ENCODE measurements at regions not wholly inside any gene's neighbourhood (a gene's known extent, or its start where the extent isn't known, plus 50 kb on each side); places are given as distances from the start of the nearest gene placed in this dataset.
A peak's percentile ranks its signal among the peaks of the same experiment; 100 is the strongest.
"Not testable (repeated sequence)": the region's sequence is repeated elsewhere in the genome, so short reads cannot be mapped to it uniquely, and the experiment has no call there.

DNA sequence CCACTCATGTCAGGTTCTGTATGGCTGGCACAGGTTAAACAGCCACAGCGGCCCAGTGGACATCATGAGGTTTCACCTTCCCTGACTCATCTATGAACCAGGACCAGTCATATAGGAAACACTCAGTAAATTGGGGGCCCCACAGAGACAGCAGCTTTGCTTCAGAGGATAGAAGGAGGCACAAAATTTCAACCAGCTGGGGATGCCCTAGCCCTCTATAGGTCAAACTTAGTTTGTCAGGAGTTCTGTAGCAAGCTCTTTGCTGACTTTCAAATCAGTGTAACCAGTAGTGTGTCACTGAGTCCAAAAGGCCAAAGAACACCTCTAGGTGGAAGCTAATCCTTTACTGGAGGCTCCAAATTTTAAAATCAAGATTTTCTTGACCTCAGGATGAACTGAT, 4157.8 kb upstream of the TPTE start:
- H3K27ac Mint-ChIP-seq (ENCODE audit: unreplicated experiment); H3K4me3 Mint-ChIP-seq (ENCODE audit: unreplicated experiment); H3K4me1 Mint-ChIP-seq (ENCODE audit: unreplicated experiment); DNase-seq (ENCODE audit: extremely low spot score, unreplicated experiment); H3K36me3 Mint-ChIP-seq (ENCODE audit: unreplicated experiment); H3K9me3 Mint-ChIP-seq (ENCODE audit: unreplicated experiment); H3K27me3 Mint-ChIP-seq (ENCODE audit: unreplicated experiment): not testable (repeated sequence)

DNA sequence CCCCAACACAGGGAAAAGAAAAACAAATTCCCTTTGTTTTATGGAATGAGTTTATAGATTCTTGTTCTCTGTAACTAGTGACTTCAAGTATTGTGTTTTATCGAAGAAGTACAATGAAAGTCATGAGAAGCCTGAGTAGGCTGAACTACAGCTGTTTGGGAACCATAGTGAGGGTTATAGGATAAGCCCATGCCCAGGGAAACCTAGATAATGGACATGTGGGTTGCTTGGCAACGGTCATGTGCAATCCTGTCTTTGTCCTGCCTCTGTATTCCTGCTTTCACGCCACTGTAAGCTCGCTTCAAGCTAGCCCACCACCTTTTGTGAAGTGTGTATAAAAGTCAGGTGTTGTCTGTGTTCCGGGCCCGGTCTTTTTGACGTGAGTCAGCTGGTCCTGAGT, 4152.6 kb upstream of the TPTE start:
- not testable (repeated sequence) for H3K27me3 Mint-ChIP-seq (ENCODE audit: unreplicated experiment); H3K27ac Mint-ChIP-seq (ENCODE audit: unreplicated experiment); H3K4me1 Mint-ChIP-seq (ENCODE audit: unreplicated experiment); H3K36me3 Mint-ChIP-seq (ENCODE audit: unreplicated experiment); H3K9me3 Mint-ChIP-seq (ENCODE audit: unreplicated experiment); H3K4me3 Mint-ChIP-seq (ENCODE audit: unreplicated experiment)
- peak; percentile 83 for DNase-seq (ENCODE audit: extremely low spot score, unreplicated experiment)

DNA sequence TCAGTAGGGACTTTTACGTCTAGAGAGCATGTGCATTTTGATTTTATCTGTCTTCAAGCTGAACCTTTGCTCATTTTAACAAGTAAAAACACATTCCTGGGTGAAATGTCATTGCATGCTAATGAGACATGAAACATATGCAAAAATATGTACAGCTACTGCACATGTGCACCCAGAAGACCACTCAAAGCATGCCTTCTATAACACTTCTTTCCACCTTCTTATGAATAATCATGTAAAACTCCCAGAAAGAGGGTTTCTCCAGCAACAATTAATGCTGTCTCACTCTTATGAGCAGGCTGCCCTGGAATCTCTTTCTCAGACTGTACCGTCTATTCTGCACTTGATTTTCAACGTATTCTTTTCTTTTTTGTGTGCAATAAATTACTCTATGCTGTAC, 4148.1 kb upstream of the TPTE start:
- not testable (repeated sequence) for H3K9me3 Mint-ChIP-seq (ENCODE audit: unreplicated experiment); H3K27me3 Mint-ChIP-seq (ENCODE audit: unreplicated experiment); H3K4me3 Mint-ChIP-seq (ENCODE audit: unreplicated experiment); H3K36me3 Mint-ChIP-seq (ENCODE audit: unreplicated experiment); H3K27ac Mint-ChIP-seq (ENCODE audit: unreplicated experiment); H3K4me1 Mint-ChIP-seq (ENCODE audit: unreplicated experiment)
- peak; percentile 5 for DNase-seq (ENCODE audit: extremely low spot score, unreplicated experiment)

DNA sequence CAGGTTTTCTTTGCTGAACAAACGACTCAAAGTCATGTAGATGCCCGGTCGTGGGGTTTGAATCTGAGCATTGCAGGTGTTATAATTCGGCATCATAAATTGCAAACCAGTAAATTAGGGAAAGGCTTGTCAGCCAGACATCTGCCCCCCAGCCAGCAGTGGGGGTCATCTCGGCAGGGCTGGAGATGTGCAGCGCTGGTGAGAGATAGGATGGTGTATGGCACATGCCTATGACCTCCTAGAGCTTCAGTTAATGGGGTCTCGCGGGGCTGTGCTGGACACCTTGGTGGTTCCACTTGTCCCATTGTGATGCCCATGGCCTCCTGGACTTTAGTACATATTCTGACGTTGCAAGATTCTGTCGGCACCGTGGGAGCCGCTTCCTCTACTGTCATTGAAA, 4147.2 kb upstream of the TPTE start:
- H3K9me3 Mint-ChIP-seq (ENCODE audit: unreplicated experiment); H3K4me3 Mint-ChIP-seq (ENCODE audit: unreplicated experiment); H3K4me1 Mint-ChIP-seq (ENCODE audit: unreplicated experiment); H3K27me3 Mint-ChIP-seq (ENCODE audit: unreplicated experiment); H3K27ac Mint-ChIP-seq (ENCODE audit: unreplicated experiment); H3K36me3 Mint-ChIP-seq (ENCODE audit: unreplicated experiment): not testable (repeated sequence)
- TF ChIP-seq, protein P1, sequence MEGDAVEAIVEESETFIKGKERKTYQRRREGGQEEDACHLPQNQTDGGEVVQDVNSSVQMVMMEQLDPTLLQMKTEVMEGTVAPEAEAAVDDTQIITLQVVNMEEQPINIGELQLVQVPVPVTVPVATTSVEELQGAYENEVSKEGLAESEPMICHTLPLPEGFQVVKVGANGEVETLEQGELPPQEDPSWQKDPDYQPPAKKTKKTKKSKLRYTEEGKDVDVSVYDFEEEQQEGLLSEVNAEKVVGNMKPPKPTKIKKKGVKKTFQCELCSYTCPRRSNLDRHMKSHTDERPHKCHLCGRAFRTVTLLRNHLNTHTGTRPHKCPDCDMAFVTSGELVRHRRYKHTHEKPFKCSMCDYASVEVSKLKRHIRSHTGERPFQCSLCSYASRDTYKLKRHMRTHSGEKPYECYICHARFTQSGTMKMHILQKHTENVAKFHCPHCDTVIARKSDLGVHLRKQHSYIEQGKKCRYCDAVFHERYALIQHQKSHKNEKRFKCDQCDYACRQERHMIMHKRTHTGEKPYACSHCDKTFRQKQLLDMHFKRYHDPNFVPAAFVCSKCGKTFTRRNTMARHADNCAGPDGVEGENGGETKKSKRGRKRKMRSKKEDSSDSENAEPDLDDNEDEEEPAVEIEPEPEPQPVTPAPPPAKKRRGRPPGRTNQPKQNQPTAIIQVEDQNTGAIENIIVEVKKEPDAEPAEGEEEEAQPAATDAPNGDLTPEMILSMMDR (IDR thresholded peaks at IDR 0.05): peak; percentile 46
- peak; percentile 88 for DNase-seq (ENCODE audit: extremely low spot score, unreplicated experiment)

DNA sequence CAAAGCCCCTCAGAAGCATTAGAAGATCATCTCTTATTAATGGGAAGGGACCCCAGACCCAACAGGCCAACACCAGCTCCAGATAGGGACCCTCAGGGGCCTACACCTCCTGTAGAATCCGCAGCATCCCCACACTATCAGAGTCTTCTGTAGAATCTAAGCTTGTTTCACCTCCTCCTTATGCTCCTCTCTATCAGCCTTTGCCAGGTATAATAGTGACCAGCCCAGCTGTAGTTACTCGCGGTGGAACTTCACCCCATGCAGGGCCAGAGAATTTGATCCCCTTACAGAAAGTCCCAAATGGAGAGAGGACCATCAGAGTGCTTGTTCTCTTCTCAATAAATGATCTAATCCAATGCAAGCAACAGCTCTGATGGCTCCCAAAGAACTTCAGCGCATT, 4146.5 kb upstream of the TPTE start:
- not testable (repeated sequence) for H3K27ac Mint-ChIP-seq (ENCODE audit: unreplicated experiment); H3K36me3 Mint-ChIP-seq (ENCODE audit: unreplicated experiment); H3K4me1 Mint-ChIP-seq (ENCODE audit: unreplicated experiment); H3K4me3 Mint-ChIP-seq (ENCODE audit: unreplicated experiment); H3K27me3 Mint-ChIP-seq (ENCODE audit: unreplicated experiment); H3K9me3 Mint-ChIP-seq (ENCODE audit: unreplicated experiment)
- peak; percentile 83 for DNase-seq (ENCODE audit: extremely low spot score, unreplicated experiment)

DNA sequence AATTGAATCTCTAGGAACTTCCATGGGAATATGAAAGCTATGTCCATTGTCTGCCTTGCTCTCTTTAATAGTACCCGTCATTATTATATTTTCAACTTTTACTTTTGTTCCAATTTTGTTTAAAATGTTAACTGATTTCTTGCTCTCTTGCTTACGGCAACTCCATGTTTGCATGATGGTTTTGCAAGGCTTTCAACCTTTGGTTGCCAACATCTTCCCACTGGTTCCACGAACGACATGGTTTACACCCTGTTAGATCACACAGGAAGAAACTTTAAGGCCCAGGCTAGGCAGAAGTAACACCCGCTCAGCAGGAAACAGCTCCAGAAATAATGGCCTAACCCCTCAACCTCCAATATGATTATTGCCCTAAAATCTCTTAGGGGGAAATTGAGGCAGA, 4145.6 kb upstream of the TPTE start:
- H3K27me3 Mint-ChIP-seq (ENCODE audit: unreplicated experiment); H3K4me1 Mint-ChIP-seq (ENCODE audit: unreplicated experiment); H3K9me3 Mint-ChIP-seq (ENCODE audit: unreplicated experiment); H3K4me3 Mint-ChIP-seq (ENCODE audit: unreplicated experiment); H3K36me3 Mint-ChIP-seq (ENCODE audit: unreplicated experiment); H3K27ac Mint-ChIP-seq (ENCODE audit: unreplicated experiment): not testable (repeated sequence)
- DNase-seq (ENCODE audit: extremely low spot score, unreplicated experiment): peak; percentile 62

DNA sequence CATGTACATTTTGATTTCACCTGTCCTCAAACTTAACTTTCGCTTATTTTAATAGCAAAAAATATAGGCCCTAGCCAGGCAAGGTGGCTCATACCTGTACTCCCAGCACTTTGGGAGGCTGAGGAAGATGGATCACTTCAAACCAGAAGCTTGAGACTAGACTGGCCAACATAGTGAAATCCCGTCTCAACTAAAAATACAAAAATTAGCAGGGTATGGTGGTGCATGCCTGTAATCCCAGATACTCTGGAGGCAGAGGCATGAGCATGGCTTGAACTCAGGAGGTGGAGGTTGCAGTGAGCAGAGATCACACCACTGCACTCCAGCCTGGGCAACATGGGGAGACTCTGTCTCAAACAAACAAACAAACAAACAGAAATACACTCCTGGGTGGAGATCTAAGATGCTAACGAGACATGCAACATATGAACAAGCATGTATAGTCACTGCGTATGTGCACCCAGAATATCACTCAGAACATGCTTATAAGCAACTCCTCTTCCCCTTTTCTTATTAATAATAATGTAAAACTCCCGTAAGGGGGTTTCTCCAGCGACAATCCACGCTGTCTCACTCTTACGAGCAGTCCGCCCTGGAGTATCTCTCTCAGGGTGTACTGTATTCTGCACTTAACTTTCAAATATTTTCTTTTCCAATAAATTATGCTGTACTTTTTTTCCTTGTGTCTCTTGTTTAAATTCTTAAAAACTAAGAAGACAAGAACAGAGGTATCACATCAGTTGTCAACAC, 4144.9 kb upstream of the TPTE start:
- H3K27me3 Mint-ChIP-seq (ENCODE audit: unreplicated experiment); H3K27ac Mint-ChIP-seq (ENCODE audit: unreplicated experiment); H3K4me1 Mint-ChIP-seq (ENCODE audit: unreplicated experiment); H3K9me3 Mint-ChIP-seq (ENCODE audit: unreplicated experiment); H3K36me3 Mint-ChIP-seq (ENCODE audit: unreplicated experiment); H3K4me3 Mint-ChIP-seq (ENCODE audit: unreplicated experiment): not testable (repeated sequence)
- peak; percentile 21 for DNase-seq (ENCODE audit: extremely low spot score, unreplicated experiment)

Measured in osteocyte (in vitro differentiated cells).